Keratinocyte (primary cell): ENCODE measurements at regions not wholly inside any gene's neighbourhood (a gene's known extent, or its start where the extent isn't known, plus 50 kb on each side); places are given as distances from the start of the nearest gene placed in this dataset.
A peak's percentile ranks its signal among the peaks of the same experiment; 100 is the strongest.

Source experiments
- DNase-seq: peaks from one replicate; pipeline ENCODE4 v3.0.0-alpha.2; 2011; ENCODE audit warnings: low read depth, missing footprints, low spot score
- FAIRE-seq: peaks from 2 replicates; lab custom pipeline; 2011; peaks lifted over from hg19 to GRCh38; lab: Jason Lieb, UNC
- H2AFZ ChIP-seq: 2 replicates; pipeline ENCODE4 v1.6.0; 2012; ENCODE audit warnings: low read length, control low read depth, inconsistent platforms; ENCODE audit not compliant: control insufficient read depth
- H3K27ac ChIP-seq: 2 replicates; pipeline ENCODE4 v1.5.1; 2011; ENCODE audit warnings: low read length; ENCODE audit not compliant: control insufficient read depth, insufficient read depth
- H3K27me3 ChIP-seq: 3 replicates; pipeline ENCODE4 v1.6.0; 2011; ENCODE audit warnings: low read length; ENCODE audit not compliant: control insufficient read depth, insufficient read depth; ENCODE audit errors: extremely low read depth
- H3K36me3 ChIP-seq, 2 experiments: 2 replicates in 1 of 2; 3 replicates in 1 of 2; pipeline ENCODE4 v1.5.1; 2011; ENCODE audit warnings: low read length in 2 of 2, mild to moderate bottlenecking in 1 of 2; ENCODE audit not compliant: control insufficient read depth in 2 of 2, insufficient read depth in 2 of 2; ENCODE audit errors: extremely low read depth in 1 of 2
- H3K4me1 ChIP-seq: 3 replicates; pipeline ENCODE4 v1.5.1; 2011; ENCODE audit warnings: low read length; ENCODE audit not compliant: control insufficient read depth, insufficient read depth; ENCODE audit errors: extremely low read depth
- H3K4me2 ChIP-seq: 3 replicates; pipeline ENCODE4 v1.6.0; 2011; ENCODE audit warnings: low read depth, low read length; ENCODE audit not compliant: control insufficient read depth, insufficient read depth; ENCODE audit errors: extremely low read depth
- H3K4me3 ChIP-seq, 3 experiments: fragments of 200-600 bp in 1 of 3; sonication (generic) in 1 of 3; 2 replicates in 2 of 3; 3 replicates in 1 of 3; pipeline ENCODE4 v1.5.1; 2011 to 2016; ENCODE audit warnings: low read length in 3 of 3, mild to moderate bottlenecking in 3 of 3, control low read depth in 2 of 3, inconsistent platforms in 1 of 3, low read depth in 1 of 3, mixed read lengths in 1 of 3, mixed run types in 1 of 3, moderate library complexity in 1 of 3; ENCODE audit not compliant: control insufficient read depth in 2 of 3, insufficient read depth in 2 of 3; ENCODE audit errors: extremely low read depth in 1 of 3
- H3K79me2 ChIP-seq: 2 replicates; pipeline ENCODE4 v1.6.0; 2012; ENCODE audit warnings: low read length; ENCODE audit not compliant: control insufficient read depth, insufficient read depth
- H3K9ac ChIP-seq: 3 replicates; pipeline ENCODE4 v1.6.0; 2011; ENCODE audit warnings: low read length; ENCODE audit not compliant: control insufficient read depth, insufficient read depth; ENCODE audit errors: extremely low read depth
- H3K9me1 ChIP-seq: 3 replicates; pipeline ENCODE4 v1.6.0; 2011; ENCODE audit warnings: low read length; ENCODE audit not compliant: control insufficient read depth, insufficient read depth; ENCODE audit errors: extremely low read depth
- H3K9me3 ChIP-seq: 2 replicates; pipeline ENCODE4 v1.5.1; 2012; ENCODE audit warnings: low read depth, low read length; ENCODE audit not compliant: control insufficient read depth
- H4K20me1 ChIP-seq: 3 replicates; pipeline ENCODE4 v1.6.0; 2011; ENCODE audit warnings: low read length; ENCODE audit not compliant: control insufficient read depth, insufficient read depth; ENCODE audit errors: extremely low read depth
- CTCF ChIP-seq, 3 experiments: IDR thresholded peaks in 1 of 3; conservative IDR thresholded peaks in 1 of 3; optimal IDR thresholded peaks in 1 of 3; 2 replicates in 2 of 3; 3 replicates in 1 of 3; pipeline versions ENCODE3 to v1.5.1; 2011; ENCODE audit warnings: low read length in 3 of 3, mild to moderate bottlenecking in 3 of 3, moderate library complexity in 2 of 3, control low read depth in 1 of 3, inconsistent platforms in 1 of 3; ENCODE audit not compliant: insufficient read depth in 2 of 3; ENCODE audit errors: extremely low read depth in 1 of 3
- EZH2 ChIP-seq: IDR thresholded peaks from one replicate; pipeline ENCODE4 v1.6.1; 2012; ENCODE audit warnings: inconsistent platforms, mild to moderate bottlenecking, low read length, moderate library complexity
- dilution Hi-C: fragments of 300-500 bp; cut with MboI; formaldehyde crosslinking; loops from one replicate; pipeline ENCODE4 v1.7.0; 2020; ENCODE audit warnings: low sequenced_read_pairs; ENCODE audit not compliant: extremely low pct_ligation_motif_present

GRCh38 chr4:152266831-152267480 is 268.9 kb downstream of the FBXW7 start:
- DNase-seq, result no peak
- Histone ChIP-seq H4K20me1 (no peaks in the 10 kb centered on the region), H3K4me1 (peaks cover 37% of the 10 kb centered on the region), H2AFZ (no peak overlapping the region), H3K27ac (no peak overlapping the region), H3K9me3 (peaks cover under 1% of the 10 kb centered on the region), H3K79me2 (no peaks in the 10 kb centered on the region), H3K36me3 (no peaks in the 10 kb centered on the region), H3K4me2 (no peak overlapping the region), H3K9me1 (no peaks in the 10 kb centered on the region), H3K9ac (no peak overlapping the region), H3K4me3 (no peak overlapping the region), H3K27me3 (no peaks in the 10 kb centered on the region)
- no peak for TF ChIP-seq CTCF (optimal IDR thresholded peaks at IDR 0.05 in 1 of 3, IDR thresholded peaks at IDR 0.05 in 1 of 3, conservative IDR thresholded peaks at IDR 0.05 in 1 of 3; ENCODE audit: extremely low read depth in 1 of 3, insufficient read depth in 2 of 3, low read length in 3 of 3)
- peak; percentile 73 for FAIRE-seq
- dilution Hi-C loops, result no loop called here

- dilution Hi-C loops, result no loop called here
- Histone ChIP-seq H3K4me3 (no peak overlapping the region), H4K20me1 (no peaks in the 10 kb centered on the region), H3K4me1 (peaks cover 37% of the 10 kb centered on the region), H3K9ac (peak overlapping the region; percentile 57), H3K4me2 (peak overlapping the region; percentile 85), H3K36me3 (no peaks in the 10 kb centered on the region), H3K79me2 (no peaks in the 10 kb centered on the region), H3K27me3 (no peaks in the 10 kb centered on the region), H3K9me1 (no peaks in the 10 kb centered on the region), H3K9me3 (peaks cover 6% of the 10 kb centered on the region), H3K27ac (peak overlapping the region; percentile 94), H2AFZ (peak overlapping the region; percentile 64)
- DNase-seq (peak; percentile 69), FAIRE-seq (peak; percentile 98)
- TF ChIP-seq EZH2 (no peak), CTCF (optimal IDR thresholded peaks at IDR 0.05 in 1 of 3, IDR thresholded peaks at IDR 0.05 in 1 of 3, conservative IDR thresholded peaks at IDR 0.05 in 1 of 3; ENCODE audit: extremely low read depth in 1 of 3, insufficient read depth in 2 of 3, low read length in 3 of 3) (no peak)
Observed at GRCh38 chr4:152265149-152265621, 270.7 kb downstream of the FBXW7 start.
